ENCODE measurements at regions not wholly inside any gene's neighbourhood (a gene's known extent, or its start where the extent isn't known, plus 50 kb on each side); places are given as distances from the start of the nearest gene placed in this dataset.

DNA sequence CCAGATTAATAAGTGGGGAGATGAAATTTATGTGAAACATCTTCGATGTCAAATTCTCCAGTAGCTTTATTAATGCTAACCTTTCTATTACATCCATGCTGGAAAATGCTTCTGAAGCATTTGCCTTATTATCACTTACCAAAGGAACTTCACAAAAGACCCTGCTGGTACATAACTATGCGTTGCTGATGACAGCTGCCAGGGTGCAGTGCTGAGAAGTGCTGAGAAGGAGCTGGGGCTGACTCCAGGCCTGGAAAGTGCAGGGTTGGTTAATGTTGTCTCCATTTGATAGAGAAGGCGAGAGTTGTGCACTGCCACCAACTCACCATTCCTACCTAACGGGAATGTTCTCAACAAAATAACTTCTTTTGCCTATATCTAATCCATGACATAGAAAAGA, 736.0 kb upstream of the NR2F2 start:
- DNase-seq = no peak

GRCh38 chr15:95595759-95596158, 734.7 kb upstream of the NR2F2 start:
- no peak for DNase-seq

GRCh38 chr15:95596496-95596895, 734.0 kb upstream of the NR2F2 start:
- DNase-seq = no peak

DNA sequence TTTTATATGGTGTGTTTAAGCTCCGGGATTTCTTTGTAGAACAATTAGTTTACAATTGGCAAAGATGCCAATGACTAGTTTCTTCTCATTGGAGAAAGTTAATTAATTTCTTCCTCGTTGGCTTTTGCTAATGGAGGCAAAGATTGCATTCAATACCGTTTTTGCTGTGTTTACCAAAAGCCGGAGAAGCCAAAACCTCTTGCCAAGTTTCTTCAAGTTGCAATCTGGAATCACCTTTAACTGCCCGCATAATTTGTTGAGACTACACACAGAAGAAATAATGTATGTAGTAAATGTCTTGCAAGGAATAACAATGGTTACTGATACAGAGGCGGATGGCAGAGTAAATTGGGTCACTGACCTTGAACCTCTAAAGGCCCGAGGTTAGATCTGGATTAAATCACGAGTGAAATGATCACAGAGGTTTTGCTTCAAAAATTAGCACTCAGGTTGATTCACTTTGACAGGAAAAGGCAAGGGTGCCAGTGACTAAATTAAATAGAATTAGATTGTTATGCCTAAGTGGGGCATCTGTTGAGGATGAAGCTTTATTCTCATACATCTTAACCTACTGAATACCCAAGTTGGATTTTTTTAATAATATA, 732.1 kb upstream of the NR2F2 start:
- DNase-seq = no peak

DNA sequence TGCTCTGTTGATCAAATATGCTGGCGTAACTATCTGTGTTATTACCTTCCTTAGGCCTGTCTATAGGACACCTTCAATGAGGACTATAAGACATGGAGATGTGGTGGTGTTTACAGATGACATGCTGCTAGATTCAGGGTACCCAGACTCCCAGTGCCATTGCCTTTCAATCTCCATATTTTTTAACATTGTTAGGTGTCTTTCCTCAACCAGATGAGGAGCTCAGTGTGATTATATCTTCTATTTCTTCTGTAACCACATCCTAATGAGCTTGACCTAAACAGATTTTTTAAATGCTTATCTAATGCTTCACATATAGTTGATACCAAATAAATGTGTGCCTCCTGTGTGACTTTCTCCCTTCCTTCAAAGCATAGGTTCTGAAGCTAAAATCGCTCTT, 730.1 kb upstream of the NR2F2 start:
- DNase-seq = no peak

DNA sequence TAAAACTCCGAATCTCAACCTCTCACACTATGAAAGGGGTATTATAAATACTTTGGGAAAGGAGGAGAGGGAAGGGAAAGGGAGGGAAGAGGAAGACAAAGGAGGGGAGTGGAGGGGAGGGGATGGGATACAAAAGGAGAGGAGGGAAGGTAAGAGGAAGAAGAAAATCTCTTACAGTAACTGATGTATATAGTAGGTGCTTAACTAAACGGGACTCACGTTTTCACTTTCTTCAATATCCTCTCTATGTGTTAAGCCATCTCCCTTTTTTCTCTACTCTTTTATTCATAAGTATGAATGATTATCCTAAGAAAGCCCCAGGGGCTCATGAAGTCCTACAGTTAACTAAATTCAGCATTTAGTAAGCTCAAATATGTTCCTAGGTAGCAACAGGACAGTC, 729.6 kb upstream of the NR2F2 start:
- DNase-seq = no peak

GRCh38 chr15:95601525-95601924, 729.0 kb upstream of the NR2F2 start:
- no peak for DNase-seq

DNA sequence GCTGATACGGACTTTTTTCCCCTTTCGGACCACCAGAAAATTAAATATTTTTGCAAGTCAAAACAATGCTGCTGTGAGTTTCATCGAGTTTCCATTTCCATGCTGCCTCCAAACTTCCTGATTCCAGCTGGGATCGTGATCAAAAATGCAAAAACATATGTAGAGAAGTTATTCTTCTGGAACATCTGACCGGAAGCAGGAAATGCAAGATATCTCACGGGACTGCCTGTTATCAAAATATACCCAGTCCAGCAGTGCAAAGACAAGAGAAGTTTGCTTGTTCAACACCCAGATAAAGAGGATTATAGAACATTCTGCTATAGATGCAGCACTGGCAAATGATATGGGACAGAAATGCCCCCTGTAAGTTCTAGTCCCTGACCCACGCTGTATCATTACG, 726.7 kb upstream of the NR2F2 start:
- DNase-seq = no peak

DNA sequence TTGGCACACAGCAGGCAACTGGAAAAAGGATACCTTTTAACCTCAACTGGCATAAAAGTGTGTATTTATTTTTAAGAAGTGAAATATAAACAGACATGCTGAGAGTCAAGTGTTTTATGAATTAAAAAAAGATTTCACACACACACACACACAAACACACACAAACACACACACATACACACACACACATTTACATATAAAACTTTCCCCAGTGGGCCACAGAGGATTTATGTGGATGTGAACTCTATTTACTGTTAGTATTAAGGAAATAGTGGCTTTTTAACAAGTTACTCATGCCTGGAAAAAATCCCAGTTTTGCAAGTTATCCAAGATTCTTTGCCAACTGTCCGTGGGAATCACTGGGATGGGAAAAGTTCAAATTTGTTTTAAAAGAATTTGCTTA, 725.9 kb upstream of the NR2F2 start:
- no peak for DNase-seq

- DNase-seq = no peak
These were observed 725.4 kb upstream of the NR2F2 start for GRCh38 chr15:95605098-95605497.

- no peak for DNase-seq
These were observed 723.9 kb upstream of the NR2F2 start for GRCh38 chr15:95606551-95606950.

DNA sequence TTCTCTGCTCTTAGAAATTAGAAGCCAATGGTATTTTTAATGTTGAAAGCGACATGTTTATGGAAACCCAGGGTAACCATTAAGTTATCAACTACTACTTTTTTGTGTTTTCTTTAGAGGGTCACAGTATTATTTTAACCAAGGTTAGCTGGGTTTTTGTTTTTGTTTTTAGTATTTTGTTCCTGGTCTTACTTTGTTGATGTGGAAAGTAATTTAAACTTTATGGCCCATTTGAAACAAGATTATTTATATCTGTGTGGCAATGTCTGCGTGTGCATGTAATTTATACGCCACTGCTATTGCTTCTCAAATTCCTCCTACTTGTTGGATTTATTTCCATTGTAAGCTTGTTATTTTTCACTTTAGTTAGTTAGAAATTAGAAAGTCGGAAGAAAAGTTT, 722.1 kb upstream of the NR2F2 start:
- no peak for DNase-seq

GRCh38 chr15:95609096-95609495, 721.4 kb upstream of the NR2F2 start:
- no peak for DNase-seq

DNA sequence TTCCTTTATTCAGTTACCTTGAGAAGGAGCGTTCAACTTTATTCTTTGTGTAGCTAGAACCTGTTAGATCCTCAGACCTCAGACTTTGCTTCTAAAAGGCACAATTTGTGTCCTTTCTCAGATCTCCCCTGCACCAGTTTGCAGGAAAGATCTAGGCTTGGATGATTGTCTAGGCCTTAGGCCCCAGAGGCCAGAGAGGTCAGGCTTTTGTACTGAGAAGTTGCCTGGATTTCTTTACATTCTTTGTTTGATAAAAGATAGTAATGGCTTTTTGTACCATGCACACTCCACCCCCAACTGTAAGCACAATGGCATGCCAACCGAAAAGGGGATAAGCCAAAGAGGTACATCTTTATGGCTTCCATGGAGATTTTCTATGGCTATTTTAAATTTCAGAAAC, 719.6 kb upstream of the NR2F2 start:
- DNase-seq = no peak

GRCh38 chr15:95615436-95615835, 715.1 kb upstream of the NR2F2 start:
- DNase-seq = no peak

- DNase-seq = no peak
These were observed 714.2 kb upstream of the NR2F2 start for GRCh38 chr15:95616306-95616705.

DNA sequence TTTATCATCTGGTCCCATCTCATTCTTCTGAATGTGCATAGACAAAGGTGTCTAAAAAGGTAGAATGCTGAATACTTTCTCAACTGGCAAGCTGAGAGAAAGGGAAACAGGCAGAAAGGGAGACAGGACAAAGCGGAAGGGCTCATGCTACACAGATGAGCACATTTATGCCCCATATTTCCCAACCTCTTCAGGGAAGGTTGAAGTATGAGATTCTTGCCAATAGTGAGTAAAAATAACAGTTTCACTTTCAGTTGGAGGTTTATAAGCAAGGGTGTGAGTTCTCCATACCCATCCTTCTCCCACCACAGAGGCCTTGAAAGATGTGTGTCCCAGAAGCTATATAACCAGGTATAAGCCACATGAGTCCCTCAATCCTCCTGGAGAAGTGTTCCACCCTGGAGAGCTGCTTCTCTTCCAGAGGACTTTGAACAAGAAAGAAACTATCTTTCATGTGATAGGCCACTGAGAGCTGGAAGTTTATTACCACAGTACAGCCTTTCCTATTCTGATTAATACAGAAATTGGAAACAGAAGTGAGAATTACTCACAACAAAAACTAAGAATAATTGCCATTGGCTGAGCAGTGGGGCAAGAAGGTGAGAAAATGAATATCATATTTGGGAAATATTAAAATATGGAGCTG, 709.4 kb upstream of the NR2F2 start:
- no peak for DNase-seq

DNA sequence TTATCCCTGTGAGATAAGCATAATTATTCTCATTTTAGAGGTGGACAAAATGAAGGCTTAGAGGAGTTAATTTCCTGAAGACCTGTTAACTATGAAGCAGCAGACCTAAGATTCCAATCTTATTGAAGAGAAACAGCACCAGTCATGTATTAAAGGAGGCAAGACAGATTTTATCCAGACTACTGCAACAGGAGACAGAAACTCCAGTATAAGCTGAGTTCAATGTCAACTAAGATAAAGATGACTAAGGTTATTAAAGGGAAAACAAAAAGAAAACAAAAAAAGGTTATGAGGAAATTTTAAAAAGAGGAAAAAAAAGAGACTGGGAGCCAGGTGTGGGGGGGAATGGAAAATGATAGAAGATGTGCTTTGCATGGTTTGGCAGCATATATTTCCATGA, 707.7 kb upstream of the NR2F2 start:
- no peak for DNase-seq

DNA sequence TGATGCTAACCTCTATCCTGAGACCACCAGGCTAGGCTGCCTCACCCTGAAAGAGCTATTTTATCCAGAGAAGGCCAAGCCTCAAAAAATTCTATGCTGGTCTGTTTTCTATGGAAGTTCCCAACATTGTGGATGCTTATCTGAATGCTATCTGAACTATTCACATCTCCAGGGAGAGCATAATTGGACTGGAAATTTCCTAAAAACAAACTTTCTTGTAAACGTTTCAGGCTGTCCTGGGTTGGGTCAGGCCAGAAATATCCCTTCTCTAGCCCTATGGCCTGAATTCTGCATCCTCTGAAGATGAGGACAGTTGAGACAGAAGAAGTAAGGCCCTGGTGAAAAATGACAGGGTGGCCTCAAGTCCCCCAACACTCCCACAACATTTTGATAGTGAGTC, 706.4 kb upstream of the NR2F2 start:
- no peak for DNase-seq

DNA sequence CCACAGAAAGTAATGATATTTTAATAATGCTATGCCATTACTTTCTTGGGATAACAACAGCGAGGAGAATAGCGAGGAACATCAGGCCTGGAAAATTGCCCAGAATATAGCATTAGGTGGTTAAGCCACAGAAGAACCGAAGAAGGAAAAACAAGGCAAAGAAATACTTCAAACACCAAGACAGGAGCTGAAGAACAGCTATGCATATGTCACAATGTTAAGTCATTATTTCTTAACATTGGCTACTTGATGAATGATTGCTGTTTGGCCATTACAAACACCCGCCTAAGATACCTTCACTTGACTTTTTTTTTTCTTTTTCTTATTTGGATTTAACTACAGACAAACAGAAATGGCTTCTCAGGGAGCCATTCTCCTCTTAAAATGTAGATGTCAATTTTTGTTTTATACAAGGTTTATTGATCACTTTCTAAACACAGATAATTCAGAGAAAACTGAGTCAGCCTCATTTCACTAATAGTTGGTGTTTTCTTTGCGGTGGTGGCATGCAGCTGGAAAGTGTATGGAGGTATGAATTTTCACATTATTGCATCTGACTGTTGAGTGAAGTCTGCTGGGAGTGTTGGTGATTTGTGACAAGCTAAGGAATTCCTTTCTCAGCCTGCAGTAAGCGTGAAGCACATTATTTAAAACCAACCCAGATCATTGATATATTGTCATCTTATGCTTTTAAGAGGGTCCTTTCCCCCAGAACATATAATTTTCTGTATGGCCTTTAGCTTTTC, 705.7 kb upstream of the NR2F2 start:
- no peak for DNase-seq

GRCh38 chr15:95626501-95627361, 703.8 kb upstream of the NR2F2 start:
- DNase-seq = no peak

DNA sequence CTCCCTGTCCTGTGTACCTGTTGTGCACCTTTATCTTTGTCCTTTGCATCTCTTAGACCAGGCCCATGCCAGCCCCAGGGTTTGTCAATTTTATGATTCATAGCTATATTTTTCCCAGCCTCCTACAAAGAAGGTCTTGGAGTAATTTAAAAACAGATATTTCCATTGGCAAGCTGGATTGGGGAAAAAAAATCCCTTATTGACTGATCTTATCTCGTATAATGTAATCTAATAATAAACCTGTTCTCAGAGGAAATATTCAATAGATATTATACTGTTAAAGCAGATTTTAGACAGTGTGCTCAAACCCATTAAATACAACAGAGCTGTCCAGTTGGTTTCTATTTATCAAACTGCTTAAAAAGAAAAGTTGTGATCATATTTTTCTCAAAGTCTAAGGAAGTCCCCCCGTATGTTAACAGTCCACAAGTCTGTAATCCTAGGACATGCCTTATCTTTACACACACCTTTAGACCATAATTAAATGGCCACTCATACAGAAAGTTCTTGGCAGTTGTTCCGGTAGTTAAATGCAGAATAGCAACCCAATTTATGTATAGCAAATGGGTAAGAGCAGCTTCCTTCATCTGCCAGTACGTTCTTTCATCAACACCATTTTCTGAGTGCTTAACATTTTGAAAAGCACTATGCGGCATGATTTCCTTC, 700.9 kb upstream of the NR2F2 start:
- no peak for DNase-seq

GRCh38 chr15:95630683-95631082, 699.8 kb upstream of the NR2F2 start:
- no peak for DNase-seq
